ENCODE measurements at regions not wholly inside any gene's neighbourhood (a gene's known extent, or its start where the extent isn't known, plus 50 kb on each side); places are given as distances from the start of the nearest gene placed in this dataset.

DNA sequence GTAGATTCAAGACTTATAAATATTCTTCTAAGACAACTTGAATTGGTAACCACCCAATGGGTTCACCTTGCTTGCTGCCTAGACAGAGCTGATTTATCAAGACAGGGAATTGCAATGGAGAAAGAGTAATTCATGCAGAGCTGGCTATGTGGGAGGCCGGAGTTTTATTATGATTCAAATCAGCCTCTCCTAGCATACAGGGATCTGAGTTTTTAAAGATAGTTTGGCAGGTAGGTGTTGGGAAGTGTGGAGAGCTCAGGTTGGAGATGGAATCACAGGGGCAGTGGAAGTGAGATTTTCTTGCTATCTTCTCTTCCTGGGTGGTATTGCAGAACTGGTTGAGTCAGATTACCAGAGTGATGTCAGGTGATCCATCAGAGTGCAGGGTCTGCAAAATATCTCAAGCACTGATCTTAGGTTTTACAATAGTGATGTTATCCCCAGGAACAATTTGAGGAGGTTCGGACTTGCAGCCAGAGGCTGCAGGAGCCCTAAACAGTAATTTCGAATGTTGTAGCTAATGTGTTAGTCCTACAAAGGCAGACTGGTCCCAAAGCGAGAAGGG is 1448.6 kb upstream of the RAG2 start:
- TF ChIP-seq, protein P1, sequence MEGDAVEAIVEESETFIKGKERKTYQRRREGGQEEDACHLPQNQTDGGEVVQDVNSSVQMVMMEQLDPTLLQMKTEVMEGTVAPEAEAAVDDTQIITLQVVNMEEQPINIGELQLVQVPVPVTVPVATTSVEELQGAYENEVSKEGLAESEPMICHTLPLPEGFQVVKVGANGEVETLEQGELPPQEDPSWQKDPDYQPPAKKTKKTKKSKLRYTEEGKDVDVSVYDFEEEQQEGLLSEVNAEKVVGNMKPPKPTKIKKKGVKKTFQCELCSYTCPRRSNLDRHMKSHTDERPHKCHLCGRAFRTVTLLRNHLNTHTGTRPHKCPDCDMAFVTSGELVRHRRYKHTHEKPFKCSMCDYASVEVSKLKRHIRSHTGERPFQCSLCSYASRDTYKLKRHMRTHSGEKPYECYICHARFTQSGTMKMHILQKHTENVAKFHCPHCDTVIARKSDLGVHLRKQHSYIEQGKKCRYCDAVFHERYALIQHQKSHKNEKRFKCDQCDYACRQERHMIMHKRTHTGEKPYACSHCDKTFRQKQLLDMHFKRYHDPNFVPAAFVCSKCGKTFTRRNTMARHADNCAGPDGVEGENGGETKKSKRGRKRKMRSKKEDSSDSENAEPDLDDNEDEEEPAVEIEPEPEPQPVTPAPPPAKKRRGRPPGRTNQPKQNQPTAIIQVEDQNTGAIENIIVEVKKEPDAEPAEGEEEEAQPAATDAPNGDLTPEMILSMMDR (conservative IDR thresholded peaks at IDR 0.05), result no peak
- DNase-seq, result peak; percentile 29

More for the DNA sequence above, 1448.6 kb upstream of the RAG2 start:
- Histone ChIP-seq H2AFZ (ENCODE audit: low read length) (no peak overlapping the region), H3K23me2 (ENCODE audit: insufficient read length, low read depth, low read length, poor library complexity, severe bottlenecking) (no peaks in the 10 kb centered on the region), H3K14ac (ENCODE audit: insufficient read depth, low read length) (no peak overlapping the region), H4K5ac (ENCODE audit: insufficient read length, low read depth, low read length) (no peak overlapping the region), H3K27ac (ENCODE audit: insufficient read length, low read depth, low read length) (no peak overlapping the region), H3K4me2 (ENCODE audit: insufficient read depth, insufficient read length, low read length) (no peak overlapping the region), H3K18ac (ENCODE audit: insufficient read length, low read depth, low read length) (no peak overlapping the region), H3K79me2 (ENCODE audit: insufficient read depth, low read length) (no peaks in the 10 kb centered on the region), H3K9me3 (ENCODE audit: control insufficient read depth, low read depth, low read length) (no peaks in the 10 kb centered on the region), H2BK5ac (ENCODE audit: insufficient read length, low read length) (no peak overlapping the region), H2AK5ac (ENCODE audit: insufficient read length, low read length) (no peak overlapping the region), H3K9ac (ENCODE audit: extremely low read depth, insufficient read length, low read length) (no peak overlapping the region), H4K8ac (replicated peaks; ENCODE audit: insufficient read length, low read depth, low read length) (no peak overlapping the region), H3K79me1 (ENCODE audit: insufficient read depth, low read depth, low read length, poor library complexity, severe bottlenecking) (no peaks in the 10 kb centered on the region), H2BK20ac (ENCODE audit: low read depth, low read length, poor library complexity, severe bottlenecking) (no peak overlapping the region), H2BK15ac (ENCODE audit: low read depth, low read length) (no peak overlapping the region), H3K56ac (ENCODE audit: insufficient read length, low read depth, low read length) (no peak overlapping the region), H3T11ph (ENCODE audit: low read length) (no peak overlapping the region), H2BK12ac (ENCODE audit: insufficient read length, low read depth, low read length) (no peak overlapping the region), H4K91ac (ENCODE audit: insufficient read length, low read depth, low read length) (no peak overlapping the region), H3K4ac (ENCODE audit: low read depth, low read length) (no peak overlapping the region), H3K27me3 (ENCODE audit: insufficient read depth, low read length) (no peaks in the 10 kb centered on the region), H3K23ac (ENCODE audit: insufficient read length, low read depth, low read length) (no peak overlapping the region), H4K20me1 (ENCODE audit: control insufficient read depth, insufficient read depth, insufficient read length) (no peaks in the 10 kb centered on the region), H2BK120ac (ENCODE audit: low read depth, low read length, poor library complexity, severe bottlenecking) (no peak overlapping the region), H3K4me1 (ENCODE audit: insufficient read depth, low read length) (peaks cover 4% of the 10 kb centered on the region; the same call in 1 of the 2 replicates)
- Mint-ChIP-seq H3K27me3 (ENCODE audit: low read depth) (no peaks in the 10 kb centered on the region), H3K4me3 (no peak overlapping the region), H3K27ac (peak overlapping the region in 2 of 3 experiments; percentile 78 to 96; a peak in 5 of 7 replicates), H3K4me1 (peaks cover 40 to 41% of the 10 kb centered on the region in 2 experiments), H3K36me3 (ENCODE audit: insufficient read depth in 1 of 3, low read depth in 3 of 3) (peaks cover 0 to 2% (median 0%) of the 10 kb centered on the region in 3 experiments; a peak in 2 of 7 replicates), H3K9me3 (no peaks in the 10 kb centered on the region)
- WGBS (ENCODE audit: extremely low coverage, insufficient read length, low lambda C conversion rate), result no CpG with 5 or more reads among the region's 4 CpGs
